ENCODE measurements at regions not wholly inside any gene's neighbourhood (a gene's known extent, or its start where the extent isn't known, plus 50 kb on each side); places are given as distances from the start of the nearest gene placed in this dataset.

GRCh38 chr4:3838437-3839380, 72.5 kb downstream of the ADRA2C start:
- no peak for TF ChIP-seq CTCF (IDR thresholded peaks at IDR 0.05)
- intact Hi-C loops (cut with DNase I; ENCODE audit: low total_unique reads), result no loop called here
- no peaks in the 10 kb centered on the region for H3K4me1 ChIP-seq
- peaks cover 0 to 3% (median 0%) of the 10 kb centered on the region in 3 donors for H3K9me3 ChIP-seq
- no peaks in the 10 kb centered on the region for H3K36me3 ChIP-seq
- no peak overlapping the region for H3K27ac ChIP-seq
- peaks cover 0 to 45% of the 10 kb centered on the region in 2 donors for H3K27me3 ChIP-seq
- DNase-seq, result no peak
- no peak overlapping the region for H3K4me3 ChIP-seq

GRCh38 chr4:3845094-3845743, 79.0 kb downstream of the ADRA2C start:
- intact Hi-C loops (cut with DNase I; ENCODE audit: low total_unique reads), result no loop called here
- no peaks in the 10 kb centered on the region for H3K36me3 ChIP-seq
- H3K4me1 ChIP-seq, result no peaks in the 10 kb centered on the region
- peaks cover 0 to 12% of the 10 kb centered on the region in 2 donors for H3K27me3 ChIP-seq
- no peak for DNase-seq
- TF ChIP-seq CTCF (IDR thresholded peaks at IDR 0.05), result no peak
- H3K9me3 ChIP-seq, result peaks cover 3 to 9% (median 8%) of the 10 kb centered on the region in 3 donors
- no peak overlapping the region for H3K27ac ChIP-seq
- no peak overlapping the region for H3K4me3 ChIP-seq

GRCh38 chr4:3845744-3846429, 79.7 kb downstream of the ADRA2C start:
- intact Hi-C loops (cut with DNase I; ENCODE audit: low total_unique reads), result no loop called here
- Histone ChIP-seq H3K27ac (no peak overlapping the region), H3K4me1 (no peaks in the 10 kb centered on the region), H3K4me3 (no peak overlapping the region), H3K9me3 (peaks cover 4 to 13% (median 8%) of the 10 kb centered on the region in 3 donors), H3K27me3 (peaks cover 0 to 12% of the 10 kb centered on the region in 2 donors), H3K36me3 (no peaks in the 10 kb centered on the region)
- no peak for DNase-seq
- TF ChIP-seq CTCF (IDR thresholded peaks at IDR 0.05), result no peak

GRCh38 chr4:3847211-3847940, 81.2 kb downstream of the ADRA2C start:
- Histone ChIP-seq H3K9me3 (peaks cover 4 to 13% (median 8%) of the 10 kb centered on the region in 3 donors), H3K27ac (no peak overlapping the region), H3K4me3 (no peak overlapping the region), H3K27me3 (peaks cover 0 to 15% of the 10 kb centered on the region in 2 donors), H3K36me3 (no peaks in the 10 kb centered on the region), H3K4me1 (no peaks in the 10 kb centered on the region)
- no peak for TF ChIP-seq CTCF (IDR thresholded peaks at IDR 0.05)
- DNase-seq, result no peak
- intact Hi-C loops (cut with DNase I; ENCODE audit: low total_unique reads), result no loop called here

- H3K4me3 ChIP-seq, result no peak overlapping the region
- no peak for TF ChIP-seq CTCF (IDR thresholded peaks at IDR 0.05)
- no peak for DNase-seq
- H3K27me3 ChIP-seq, result peaks cover 0 to 13% of the 10 kb centered on the region in 2 donors
- no peaks in the 10 kb centered on the region for H3K36me3 ChIP-seq
- intact Hi-C loops (cut with DNase I; ENCODE audit: low total_unique reads), result no loop called here
- peaks cover 4 to 13% (median 8%) of the 10 kb centered on the region in 3 donors for H3K9me3 ChIP-seq
- H3K4me1 ChIP-seq, result no peaks in the 10 kb centered on the region
- no peak overlapping the region for H3K27ac ChIP-seq
These were observed 82.1 kb downstream of the ADRA2C start for GRCh38 chr4:3848323-3848722.

All from tibial artery (tissue), 4 donors.